SK-N-SH (cell line): ENCODE measurements at regions not wholly inside any gene's neighbourhood (a gene's known extent, or its start where the extent isn't known, plus 50 kb on each side); places are given as distances from the start of the nearest gene placed in this dataset.
A peak's percentile ranks its signal among the peaks of the same experiment; 100 is the strongest.

Source experiments
- CTCF ChIA-PET: fragments of 300-600, 350-600 bp; formaldehyde crosslinking; extraction: SDS; loops from one replicate; lab custom pipeline; 2021; lab: Yijun Ruan, JAX
- POLR2A ChIA-PET: fragments of 350-600 bp; sonication (Branson Sonifier 250); formaldehyde crosslinking; extraction: SDS; loops from one replicate; lab custom pipeline; 2020; ENCODE audit warnings: antibody characterized with exemption, inconsistent platforms; lab: Yijun Ruan, JAX
- DNase-seq: peaks from one replicate; pipeline ENCODE4 v3.0.0; 2012
- H2AFZ ChIP-seq: fragments of 200-600 bp; sonication (generic); 2 replicates; pipeline ENCODE4 v1.8.1; 2016; ENCODE audit warnings: antibody characterized with exemption, mild to moderate bottlenecking, low read depth
- H3F3A ChIP-seq: fragments of 200-600 bp; sonication (generic); replicated peaks from 2 replicates; pipeline ENCODE3; 2016; ENCODE audit warnings: antibody characterized with exemption, mild to moderate bottlenecking; ENCODE audit not compliant: insufficient read depth
- H3K27ac ChIP-seq, 2 experiments: fragments of 200-500 bp in 1 of 2; fragments of 200-600 bp in 1 of 2; sonication (Bioruptor generic) in 1 of 2; sonication (generic), shearing (Covaris generic) in 1 of 2; 2 replicates each; pipeline versions ENCODE4 v1.5.1 to v1.6.1; 2014 to 2016; ENCODE audit warnings: low read depth in 2 of 2, inconsistent platforms in 1 of 2, low read length in 1 of 2, mild to moderate bottlenecking in 1 of 2, mixed read lengths in 1 of 2
- H3K27me3 ChIP-seq: fragments of 200-600 bp; sonication (generic), shearing (Covaris generic); 2 replicates; pipeline ENCODE4 v1.6.1; 2016; ENCODE audit warnings: mixed run types; ENCODE audit not compliant: insufficient read depth
- H3K36me3 ChIP-seq, 2 experiments: fragments of 200-500 bp in 1 of 2; fragments of 200-600 bp in 1 of 2; sonication (Bioruptor generic) in 1 of 2; sonication (generic) in 1 of 2; replicated peaks in 1 of 2; 2 replicates each; pipeline versions ENCODE3 to v1.5.1; 2014 to 2016; ENCODE audit warnings: low read length in 1 of 2, mild to moderate bottlenecking in 1 of 2; ENCODE audit not compliant: insufficient read depth in 2 of 2, control insufficient read depth in 1 of 2
- H3K4me1 ChIP-seq, 2 experiments: fragments of 200-500 bp in 1 of 2; fragments of 200-600 bp in 1 of 2; sonication (Bioruptor generic) in 1 of 2; sonication (generic), shearing (Covaris generic) in 1 of 2; 2 replicates each; pipeline versions ENCODE4 v1.5.1 to v1.6.1; 2014 to 2016; ENCODE audit warnings: low read depth in 1 of 2, low read length in 1 of 2, mixed run types in 1 of 2; ENCODE audit not compliant: insufficient read depth in 2 of 2, control insufficient read depth in 1 of 2
- H3K4me2 ChIP-seq: fragments of 200-600 bp; sonication (generic), shearing (Covaris generic); 2 replicates; pipeline ENCODE4 v1.6.1; 2017; ENCODE audit warnings: mixed run types
- H3K4me3 ChIP-seq, 2 experiments: fragments of 200-500 bp in 1 of 2; fragments of 200-600 bp in 1 of 2; sonication (Bioruptor generic) in 1 of 2; sonication (generic), shearing (Covaris generic) in 1 of 2; 2 replicates each; pipeline versions ENCODE4 v1.5.1 to v1.8.1; 2014 to 2016; ENCODE audit warnings: low read depth in 2 of 2, inconsistent platforms in 1 of 2, low read length in 1 of 2, mild to moderate bottlenecking in 1 of 2, mixed read lengths in 1 of 2, moderate library complexity in 1 of 2
- H3K79me2 ChIP-seq: fragments of 200-600 bp; sonication (generic); 2 replicates; pipeline ENCODE4 v1.8.1; 2017; ENCODE audit warnings: mild to moderate bottlenecking; ENCODE audit not compliant: insufficient read depth
- H3K9ac ChIP-seq: fragments of 200-600 bp; sonication (generic); 2 replicates; pipeline ENCODE4 v1.6.1; 2017; ENCODE audit warnings: mixed run types
- H3K9me2 ChIP-seq: fragments of 200-600 bp; sonication (generic); 2 replicates; pipeline ENCODE4 v1.6.1; 2017; ENCODE audit warnings: mixed run types
- H3K9me3 ChIP-seq: fragments of 200-600 bp; sonication (generic); 2 replicates; pipeline ENCODE4 v1.6.1; 2017; ENCODE audit warnings: mixed run types, mild to moderate bottlenecking, moderate library complexity
- H4K20me1 ChIP-seq: fragments of 200-600 bp; sonication (generic); 2 replicates; pipeline ENCODE4 v1.6.1; 2017; ENCODE audit warnings: mild to moderate bottlenecking, mixed run types; ENCODE audit not compliant: insufficient read depth
- FOSL2 ChIP-seq: IDR thresholded peaks from 2 replicates; pipeline ENCODE4 v1.4.0; 2012; ENCODE audit warnings: low read depth, mild to moderate bottlenecking, moderate library complexity, borderline replicate concordance
- MAX ChIP-seq: IDR thresholded peaks from 2 replicates; pipeline ENCODE4 v1.4.0; 2012; ENCODE audit warnings: low read depth
- PBX3 ChIP-seq: IDR thresholded peaks from 2 replicates; pipeline ENCODE4; 2012
- RFX5 ChIP-seq: IDR thresholded peaks from 2 replicates; pipeline ENCODE4 v1.6.1; 2012; ENCODE audit warnings: mild to moderate bottlenecking, improper control_type of control experiment, low read length
- WGBS: methylation state at CpG from one replicate; pipeline ENCODE4 v1.1.6; 2017; ENCODE audit warnings: low lambda C conversion rate; 5-methylcytosine and 5-hydroxymethylcytosine counted together
- small RNA-seq, 7 experiments: library from RNA; depleted of rRNA; stranded (forward); fragments of <200 nt; gene quantifications; one replicate each; pipeline ENCODE3, GENCODE V24; 2012

DNA sequence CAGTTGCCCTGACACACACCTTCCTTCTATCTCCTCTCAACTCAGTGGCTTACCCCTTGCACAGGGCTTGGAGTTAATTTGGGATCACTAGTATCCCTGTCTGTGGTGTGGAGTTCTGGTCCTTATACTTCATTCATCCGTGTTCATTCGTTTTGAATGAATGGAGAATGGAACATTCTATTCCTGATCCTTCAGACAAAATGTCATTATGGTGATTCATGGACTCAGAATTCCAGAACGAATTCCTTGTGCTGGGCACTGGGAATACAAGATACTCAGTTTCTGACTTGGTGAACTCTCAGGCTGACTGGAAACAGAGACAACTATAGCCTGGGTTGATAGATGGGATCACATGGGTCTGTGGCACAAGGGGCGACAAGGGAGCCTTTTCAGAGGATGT is 49.9 kb upstream of the TRABD2B start:
- no peaks in the 10 kb centered on the region for H3K36me3 ChIP-seq
- no peaks in the 10 kb centered on the region for H3K9me3 ChIP-seq
- CTCF ChIA-PET, result no interaction called here
- H4K20me1 ChIP-seq, result no peaks in the 10 kb centered on the region
- peaks cover 6 to 16% of the 10 kb centered on the region in 2 experiments; a peak in 2 of 4 replicates for H3K4me1 ChIP-seq
- POLR2A ChIA-PET, result no interaction called here
- H3K9me2 ChIP-seq, result no peaks in the 10 kb centered on the region
- TF ChIP-seq FOSL2, result no peak
- TF ChIP-seq RFX5, result no peak
- no peak for TF ChIP-seq PBX3
- no peak for TF ChIP-seq MAX
- H2AFZ ChIP-seq, result no peak overlapping the region
- H3K4me2 ChIP-seq, result peak overlapping the region; percentile 45
- no peaks in the 10 kb centered on the region for H3F3A ChIP-seq
- H3K4me3 ChIP-seq, result no peak overlapping the region
- no peaks in the 10 kb centered on the region for H3K27me3 ChIP-seq
- no peaks in the 10 kb centered on the region for H3K79me2 ChIP-seq
- no peak for DNase-seq
- H3K9ac ChIP-seq, result no peak overlapping the region
- WGBS, result 28% methylated on average over 4 of the region's 4 CpGs
- peak overlapping the region in 1 of 2 experiments; percentile 2; a peak in 2 of 4 replicates for H3K27ac ChIP-seq

Small RNAs in the stretch of these regions (small RNA-seq; reads per million reads assigned to genes)
- gene CYP46A4P, result 0 reads per million in 7 experiments
